ENCODE measurements at regions not wholly inside any gene's neighbourhood (a gene's known extent, or its start where the extent isn't known, plus 50 kb on each side); places are given as distances from the start of the nearest gene placed in this dataset.

DNA sequence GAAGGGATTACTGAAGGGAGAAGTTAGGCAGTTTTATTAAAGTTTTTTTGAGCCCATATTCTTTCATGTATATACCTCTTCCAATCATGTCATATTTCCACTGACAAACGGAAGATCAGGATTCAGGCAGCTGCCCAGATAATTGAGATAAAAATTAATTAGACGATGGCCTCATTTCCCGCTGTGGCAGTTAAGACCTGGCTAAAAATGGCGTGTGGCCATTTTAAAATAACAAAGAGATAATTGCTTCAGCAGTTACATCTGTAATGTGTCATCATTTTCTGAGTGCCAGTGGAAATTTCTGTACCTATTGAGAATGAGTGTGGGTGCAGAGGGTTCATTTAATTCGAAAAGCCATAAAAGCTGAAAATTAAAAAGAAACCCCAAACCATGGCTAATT is 215.1 kb downstream of the STK31 start:
- Mint-ChIP-seq H3K36me3 (ENCODE audit: low read depth) (no peaks in the 10 kb centered on the region), H3K4me1 (ENCODE audit: low read depth) (no peaks in the 10 kb centered on the region), H3K4me3 (no peak overlapping the region), H3K9me3 (peaks cover 35% of the 10 kb centered on the region), H3K27me3 (ENCODE audit: insufficient read depth) (no peaks in the 10 kb centered on the region; the same call in none of the 2 replicates), H3K27ac (no peak overlapping the region)
- TF ChIP-seq, protein P1, sequence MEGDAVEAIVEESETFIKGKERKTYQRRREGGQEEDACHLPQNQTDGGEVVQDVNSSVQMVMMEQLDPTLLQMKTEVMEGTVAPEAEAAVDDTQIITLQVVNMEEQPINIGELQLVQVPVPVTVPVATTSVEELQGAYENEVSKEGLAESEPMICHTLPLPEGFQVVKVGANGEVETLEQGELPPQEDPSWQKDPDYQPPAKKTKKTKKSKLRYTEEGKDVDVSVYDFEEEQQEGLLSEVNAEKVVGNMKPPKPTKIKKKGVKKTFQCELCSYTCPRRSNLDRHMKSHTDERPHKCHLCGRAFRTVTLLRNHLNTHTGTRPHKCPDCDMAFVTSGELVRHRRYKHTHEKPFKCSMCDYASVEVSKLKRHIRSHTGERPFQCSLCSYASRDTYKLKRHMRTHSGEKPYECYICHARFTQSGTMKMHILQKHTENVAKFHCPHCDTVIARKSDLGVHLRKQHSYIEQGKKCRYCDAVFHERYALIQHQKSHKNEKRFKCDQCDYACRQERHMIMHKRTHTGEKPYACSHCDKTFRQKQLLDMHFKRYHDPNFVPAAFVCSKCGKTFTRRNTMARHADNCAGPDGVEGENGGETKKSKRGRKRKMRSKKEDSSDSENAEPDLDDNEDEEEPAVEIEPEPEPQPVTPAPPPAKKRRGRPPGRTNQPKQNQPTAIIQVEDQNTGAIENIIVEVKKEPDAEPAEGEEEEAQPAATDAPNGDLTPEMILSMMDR (IDR thresholded peaks at IDR 0.05), result no peak
- DNase-seq, result no peak

DNA sequence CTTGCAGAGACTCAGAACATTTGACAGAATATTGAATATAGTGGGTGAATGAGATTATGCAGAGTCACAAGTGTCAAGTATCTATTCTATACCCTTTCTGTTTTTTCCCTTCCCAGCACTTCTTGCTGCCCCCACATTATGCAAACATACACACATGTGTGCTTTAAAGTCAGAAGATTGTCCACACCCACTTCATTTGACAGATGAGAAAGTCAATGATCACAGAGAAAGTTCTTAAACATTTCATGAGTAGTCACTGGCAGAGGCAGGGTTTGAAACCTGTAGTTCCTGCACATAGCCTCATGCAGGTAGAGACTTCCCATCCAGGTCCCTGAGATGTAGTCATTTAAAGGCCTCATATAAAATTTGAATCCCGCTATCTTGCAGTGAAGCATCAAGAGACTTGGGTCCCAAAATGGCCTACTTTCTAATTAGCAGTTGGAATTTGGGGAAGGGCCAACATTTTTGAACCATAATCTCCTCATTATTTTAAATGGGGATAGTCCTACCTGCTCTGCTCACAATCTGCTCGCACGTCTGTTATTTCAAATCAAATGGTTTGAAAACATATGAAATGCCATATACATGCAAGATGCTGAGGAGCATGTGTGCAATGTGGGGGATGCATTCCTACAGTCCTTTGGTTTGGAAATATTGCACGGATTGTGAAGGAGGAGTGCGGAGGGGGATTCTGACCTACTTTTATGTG is 217.8 kb downstream of the STK31 start:
- TF ChIP-seq, protein P1 (IDR thresholded peaks at IDR 0.05), result no peak
- Mint-ChIP-seq H3K4me1 (ENCODE audit: low read depth) (no peaks in the 10 kb centered on the region), H3K27ac (no peak overlapping the region), H3K36me3 (ENCODE audit: low read depth) (no peaks in the 10 kb centered on the region), H3K9me3 (peaks cover 40% of the 10 kb centered on the region), H3K27me3 (ENCODE audit: insufficient read depth) (no peaks in the 10 kb centered on the region; the same call in none of the 2 replicates), H3K4me3 (no peak overlapping the region)
- DNase-seq, result no peak

DNA sequence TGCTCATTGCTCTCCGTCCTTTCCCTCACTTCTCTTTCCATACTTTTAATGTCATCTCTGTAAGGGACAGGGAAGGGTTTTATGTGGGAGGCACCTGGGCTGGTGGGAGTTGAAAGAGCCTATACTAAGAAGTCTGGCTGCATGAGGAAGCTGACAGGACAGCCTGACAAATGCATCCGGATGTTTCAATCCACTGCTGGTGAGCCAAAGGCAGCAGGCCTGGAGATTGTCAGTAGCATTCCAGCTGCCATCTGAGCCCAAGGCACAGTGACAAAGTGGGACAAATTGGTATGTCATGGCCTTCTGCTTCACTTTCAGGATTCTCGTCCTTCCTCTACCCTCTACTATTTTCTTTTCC is 218.4 kb downstream of the STK31 start:
- H3K4me1 Mint-ChIP-seq (ENCODE audit: low read depth), result no peaks in the 10 kb centered on the region
- TF ChIP-seq, protein P1 (IDR thresholded peaks at IDR 0.05), result no peak
- H3K9me3 Mint-ChIP-seq, result peaks cover 35% of the 10 kb centered on the region

DNA sequence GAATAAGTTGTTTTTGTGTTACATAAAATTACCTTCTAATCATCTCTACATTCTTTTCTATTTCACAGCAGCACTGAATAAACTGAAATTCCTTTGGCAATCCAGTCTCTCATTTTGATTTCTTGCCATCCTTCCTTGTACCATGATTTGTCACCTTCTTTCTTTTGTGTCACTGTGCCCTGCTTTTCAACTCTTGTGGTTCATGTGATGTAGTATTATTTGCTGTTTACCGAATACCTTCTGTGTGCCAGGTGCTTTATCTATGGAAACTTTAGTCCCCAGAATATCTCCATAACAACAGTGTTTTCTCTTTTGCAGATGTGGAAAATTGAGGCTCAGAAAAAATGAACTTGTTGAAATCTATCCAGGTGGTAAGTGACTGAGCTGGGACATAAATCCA is 220.3 kb downstream of the STK31 start:
- Mint-ChIP-seq H3K4me1 (ENCODE audit: low read depth) (no peaks in the 10 kb centered on the region), H3K36me3 (ENCODE audit: low read depth) (no peaks in the 10 kb centered on the region), H3K4me3 (no peak overlapping the region), H3K27me3 (ENCODE audit: insufficient read depth) (no peaks in the 10 kb centered on the region; the same call in 1 of the 2 replicates), H3K9me3 (peaks cover 33% of the 10 kb centered on the region), H3K27ac (no peak overlapping the region)
- DNase-seq, result no peak
- TF ChIP-seq, protein P1 (IDR thresholded peaks at IDR 0.05), result no peak

More for the DNA sequence above, 218.4 kb downstream of the STK31 start:
- Mint-ChIP-seq H3K27ac (no peak overlapping the region), H3K4me3 (no peak overlapping the region), H3K27me3 (ENCODE audit: insufficient read depth) (no peaks in the 10 kb centered on the region; the same call in 1 of the 2 replicates), H3K36me3 (ENCODE audit: low read depth) (no peaks in the 10 kb centered on the region)
- DNase-seq, result no peak

DNA sequence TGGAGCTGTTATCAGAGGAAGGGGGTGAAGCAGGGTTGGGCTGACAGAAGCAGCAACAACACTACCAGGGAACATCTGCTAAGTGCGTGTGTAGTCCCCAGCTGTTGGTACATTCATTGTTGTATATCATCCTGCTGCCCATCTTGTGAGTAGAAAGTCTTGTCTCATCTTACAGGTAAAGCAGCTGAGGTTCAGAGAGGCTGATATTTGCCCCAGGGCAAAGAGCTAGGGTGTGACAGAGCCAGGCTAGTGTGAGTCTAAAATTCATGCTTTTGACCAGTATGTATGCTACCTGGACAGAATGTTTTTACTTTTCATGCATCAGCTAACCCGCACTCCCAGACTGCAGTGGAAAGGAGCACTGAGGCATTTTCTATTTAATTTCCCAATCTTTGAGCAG is 221.6 kb downstream of the STK31 start:
- H3K4me3 Mint-ChIP-seq, result no peak overlapping the region
- H3K9me3 Mint-ChIP-seq, result peaks cover 42% of the 10 kb centered on the region
- H3K36me3 Mint-ChIP-seq (ENCODE audit: low read depth), result no peaks in the 10 kb centered on the region
- TF ChIP-seq, protein P1 (IDR thresholded peaks at IDR 0.05), result no peak
- H3K27ac Mint-ChIP-seq, result no peak overlapping the region
- DNase-seq, result no peak
- no peaks in the 10 kb centered on the region; the same call in none of the 2 replicates for H3K27me3 Mint-ChIP-seq (ENCODE audit: insufficient read depth)
- H3K4me1 Mint-ChIP-seq (ENCODE audit: low read depth), result no peaks in the 10 kb centered on the region
